ENCODE measurements at regions not wholly inside any gene's neighbourhood (a gene's known extent, or its start where the extent isn't known, plus 50 kb on each side); places are given as distances from the start of the nearest gene placed in this dataset.

- intact Hi-C loops (cut with micrococcal nuclease; ENCODE audit: unreplicated experiment): no loop called here
These were observed 360.2 kb downstream of the DEPDC1B start for GRCh38 chr5:60339691-60340201.

GRCh38 chr5:60338846-60339245, 361.1 kb downstream of the DEPDC1B start:
- Histone ChIP-seq H3K36me3 (ENCODE audit: control insufficient read depth, insufficient read depth, low read length) (no peaks in the 10 kb centered on the region), H3K9me3 (no peaks in the 10 kb centered on the region), H3K4me3 (ENCODE audit: low read depth, low read length) (no peak overlapping the region), H3K4me1 (no peaks in the 10 kb centered on the region), H3K27me3 (replicated peaks; ENCODE audit: control insufficient read depth, insufficient read depth, low read length) (no peaks in the 10 kb centered on the region)
- peaks cover 7% of the 10 kb centered on the region for H3K27me3 Mint-ChIP-seq (ENCODE audit: insufficient read depth, unreplicated experiment)
- no peak overlapping the region for H3K4me3 Mint-ChIP-seq (ENCODE audit: unreplicated experiment)
- H3K4me1 Mint-ChIP-seq (ENCODE audit: low read depth, unreplicated experiment): no peaks in the 10 kb centered on the region
- CTCF ChIA-PET: no interaction called here
- POLR2A ChIA-PET: no interaction called here
- no peak for DNase-seq
- no peak for TF ChIP-seq CTCF (IDR thresholded peaks at IDR 0.05; ENCODE audit: insufficient read depth in 1 of 2, low read depth in 1 of 2, low read length in 1 of 2, severe bottlenecking in 1 of 2, unreplicated experiment in 1 of 2)
- intact Hi-C loops (cut with micrococcal nuclease; ENCODE audit: unreplicated experiment): no loop called here
- no peaks in the 10 kb centered on the region for H3K9me3 Mint-ChIP-seq (ENCODE audit: unreplicated experiment)
- no peaks in the 10 kb centered on the region for H3K36me3 Mint-ChIP-seq (ENCODE audit: insufficient read depth, unreplicated experiment)
- no peak overlapping the region for H3K27ac Mint-ChIP-seq (ENCODE audit: unreplicated experiment)
- no TSS peak for BruUV-seq (replicated peaks)

More at GRCh38 chr5:60339691-60340201, 360.2 kb downstream of the DEPDC1B start:
- DNase-seq: no peak
- Mint-ChIP-seq H3K36me3 (ENCODE audit: insufficient read depth, unreplicated experiment) (no peaks in the 10 kb centered on the region), H3K4me3 (ENCODE audit: unreplicated experiment) (no peak overlapping the region), H3K4me1 (ENCODE audit: low read depth, unreplicated experiment) (no peaks in the 10 kb centered on the region), H3K9me3 (ENCODE audit: unreplicated experiment) (no peaks in the 10 kb centered on the region), H3K27me3 (ENCODE audit: insufficient read depth, unreplicated experiment) (peaks cover 7% of the 10 kb centered on the region), H3K27ac (ENCODE audit: unreplicated experiment) (no peak overlapping the region)
- POLR2A ChIA-PET: no interaction called here
- TF ChIP-seq CTCF (IDR thresholded peaks at IDR 0.05; ENCODE audit: insufficient read depth in 1 of 2, low read depth in 1 of 2, low read length in 1 of 2, severe bottlenecking in 1 of 2, unreplicated experiment in 1 of 2): no peak
- CTCF ChIA-PET: interaction anchor here (0.7 kb wide), 1 partner anchor 177 kb away, joined by 3 read pairs; no protein-coding TSS in a partner anchor
- no peak overlapping the region for H3K4me3 ChIP-seq (ENCODE audit: low read depth, low read length)
- no TSS peak for BruUV-seq (replicated peaks)
- H3K27me3 ChIP-seq (replicated peaks; ENCODE audit: control insufficient read depth, insufficient read depth, low read length): no peaks in the 10 kb centered on the region
- H3K9me3 ChIP-seq: no peaks in the 10 kb centered on the region
- H3K4me1 ChIP-seq: no peaks in the 10 kb centered on the region
- no peaks in the 10 kb centered on the region for H3K36me3 ChIP-seq (ENCODE audit: control insufficient read depth, insufficient read depth, low read length)

- Mint-ChIP-seq H3K4me3 (ENCODE audit: unreplicated experiment) (no peak overlapping the region), H3K9me3 (ENCODE audit: unreplicated experiment) (no peaks in the 10 kb centered on the region), H3K36me3 (ENCODE audit: insufficient read depth, unreplicated experiment) (no peaks in the 10 kb centered on the region), H3K27me3 (ENCODE audit: insufficient read depth, unreplicated experiment) (peaks cover 2% of the 10 kb centered on the region), H3K4me1 (ENCODE audit: low read depth, unreplicated experiment) (no peaks in the 10 kb centered on the region), H3K27ac (ENCODE audit: unreplicated experiment) (no peak overlapping the region)
- Histone ChIP-seq H3K27me3 (replicated peaks; ENCODE audit: control insufficient read depth, insufficient read depth, low read length) (no peaks in the 10 kb centered on the region), H3K9me3 (no peaks in the 10 kb centered on the region), H3K36me3 (ENCODE audit: control insufficient read depth, insufficient read depth, low read length) (no peaks in the 10 kb centered on the region), H3K4me3 (ENCODE audit: low read depth, low read length) (no peak overlapping the region), H3K4me1 (no peaks in the 10 kb centered on the region)
- intact Hi-C loops (cut with micrococcal nuclease; ENCODE audit: unreplicated experiment): no loop called here
- POLR2A ChIA-PET: no interaction called here
- no peak for TF ChIP-seq CTCF (IDR thresholded peaks at IDR 0.05; ENCODE audit: insufficient read depth in 1 of 2, low read depth in 1 of 2, low read length in 1 of 2, severe bottlenecking in 1 of 2, unreplicated experiment in 1 of 2)
- DNase-seq: no peak
- BruUV-seq (replicated peaks): no TSS peak
- CTCF ChIA-PET: no interaction called here
These were observed 363.5 kb downstream of the DEPDC1B start for GRCh38 chr5:60336491-60336890.
